ENCODE measurements at regions not wholly inside any gene's neighbourhood (a gene's known extent, or its start where the extent isn't known, plus 50 kb on each side); places are given as distances from the start of the nearest gene placed in this dataset.

GRCh38 chr2:8028981-8029380 lies 652.9 kb upstream of the ID2 start:
- no peak for TF ChIP-seq TFCP2L1 (CRISPR knock-in tag; IDR thresholded peaks at IDR 0.05)
- TF ChIP-seq CTCF (IDR thresholded peaks at IDR 0.05): no peak
- no peak for TF ChIP-seq ZNF302 (CRISPR knock-in tag; IDR thresholded peaks at IDR 0.05)
- no peak for TF ChIP-seq TP53 (CRISPR knock-in tag; IDR thresholded peaks at IDR 0.05)
- TF ChIP-seq POLR2A (IDR thresholded peaks at IDR 0.05; ENCODE audit: low read length): no peak
- TF ChIP-seq, protein P1, sequence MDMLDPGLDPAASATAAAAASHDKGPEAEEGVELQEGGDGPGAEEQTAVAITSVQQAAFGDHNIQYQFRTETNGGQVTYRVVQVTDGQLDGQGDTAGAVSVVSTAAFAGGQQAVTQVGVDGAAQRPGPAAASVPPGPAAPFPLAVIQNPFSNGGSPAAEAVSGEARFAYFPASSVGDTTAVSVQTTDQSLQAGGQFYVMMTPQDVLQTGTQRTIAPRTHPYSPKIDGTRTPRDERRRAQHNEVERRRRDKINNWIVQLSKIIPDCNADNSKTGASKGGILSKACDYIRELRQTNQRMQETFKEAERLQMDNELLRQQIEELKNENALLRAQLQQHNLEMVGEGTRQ (IDR thresholded peaks at IDR 0.05): no peak
- no peak for TF ChIP-seq MAX (IDR thresholded peaks at IDR 0.05)
- no peak for TF ChIP-seq JUN (IDR thresholded peaks at IDR 0.05)
- no peak for TF ChIP-seq SREBF2 (IDR thresholded peaks at IDR 0.05)
